Activated naive CD4-positive, alpha-beta T cell treated with anti-CD3 and anti-CD28 coated beads, Interleukin-2, amount 10 ng/mL, durations not matched to agents 7 days and 5 days (primary cell): ENCODE measurements at regions not wholly inside any gene's neighbourhood (a gene's known extent, or its start where the extent isn't known, plus 50 kb on each side); places are given as distances from the start of the nearest gene placed in this dataset.

Experiments used
- CTCF ChIA-PET: fragments of 350-600 bp; sonication (Branson Sonifier 250); formaldehyde crosslinking; loops from one replicate; lab custom pipeline; 2021; ENCODE audit warnings: antibody characterized with exemption; lab: Charles Lee
- DNase-seq: peaks from one replicate; pipeline ENCODE4 v3.0.0-alpha.2; 2020
- H3K27ac Mint-ChIP-seq: one replicate; pipeline ENCODE4 v1.8.0; 2021; ENCODE audit warnings: mild to moderate bottlenecking, moderate library complexity, mixed read lengths
- H3K27me3 Mint-ChIP-seq: one replicate; pipeline ENCODE4 v1.8.0; 2021; ENCODE audit warnings: mild to moderate bottlenecking, mixed read lengths
- H3K36me3 Mint-ChIP-seq: one replicate; pipeline ENCODE4 v1.8.0; 2021; ENCODE audit warnings: mixed read lengths
- H3K4me1 Mint-ChIP-seq: one replicate; pipeline ENCODE4 v1.8.0; 2021; ENCODE audit warnings: mixed read lengths
- H3K4me3 Mint-ChIP-seq: one replicate; pipeline ENCODE4 v1.8.0; 2021; ENCODE audit warnings: mild to moderate bottlenecking, moderate library complexity, mixed read lengths
- H3K9me3 Mint-ChIP-seq: one replicate; pipeline ENCODE4 v1.8.0; 2021; ENCODE audit warnings: mixed read lengths

DNA sequence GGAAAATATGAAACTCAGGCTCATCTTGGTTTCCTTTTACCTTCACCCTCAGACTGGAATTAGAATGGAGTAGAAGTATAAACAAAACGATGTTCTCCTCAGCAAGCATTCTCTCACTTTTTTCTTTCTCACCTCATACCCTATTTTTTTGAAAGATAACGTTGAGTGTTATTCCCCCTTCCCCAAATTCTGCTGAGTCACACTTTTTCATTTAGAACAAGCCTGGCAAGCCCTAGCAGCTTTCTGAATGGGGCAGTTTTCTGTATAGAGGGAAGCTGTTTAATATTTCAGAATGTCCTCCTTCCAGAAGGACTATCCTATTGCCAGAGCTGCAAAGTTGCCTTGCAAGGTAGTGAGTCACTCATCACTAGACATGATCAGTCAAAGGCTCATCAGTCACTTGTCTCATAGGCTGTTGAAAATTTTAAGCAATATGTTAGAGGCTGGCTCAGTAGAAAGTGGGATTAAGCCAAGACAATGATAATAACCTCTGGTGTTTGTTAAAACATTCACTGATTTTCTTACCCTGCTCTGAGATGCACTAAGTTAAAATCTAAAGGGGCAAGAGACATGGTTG lies 416.1 kb downstream of the RNF144A start:
- no peak overlapping the region for H3K27ac Mint-ChIP-seq
- no peaks in the 10 kb centered on the region for H3K36me3 Mint-ChIP-seq
- H3K4me3 Mint-ChIP-seq = no peak overlapping the region
- CTCF ChIA-PET = no interaction called here
- H3K4me1 Mint-ChIP-seq = no peaks in the 10 kb centered on the region
- H3K27me3 Mint-ChIP-seq = peaks cover 4% of the 10 kb centered on the region
- DNase-seq = no peak
- H3K9me3 Mint-ChIP-seq = no peaks in the 10 kb centered on the region

DNA sequence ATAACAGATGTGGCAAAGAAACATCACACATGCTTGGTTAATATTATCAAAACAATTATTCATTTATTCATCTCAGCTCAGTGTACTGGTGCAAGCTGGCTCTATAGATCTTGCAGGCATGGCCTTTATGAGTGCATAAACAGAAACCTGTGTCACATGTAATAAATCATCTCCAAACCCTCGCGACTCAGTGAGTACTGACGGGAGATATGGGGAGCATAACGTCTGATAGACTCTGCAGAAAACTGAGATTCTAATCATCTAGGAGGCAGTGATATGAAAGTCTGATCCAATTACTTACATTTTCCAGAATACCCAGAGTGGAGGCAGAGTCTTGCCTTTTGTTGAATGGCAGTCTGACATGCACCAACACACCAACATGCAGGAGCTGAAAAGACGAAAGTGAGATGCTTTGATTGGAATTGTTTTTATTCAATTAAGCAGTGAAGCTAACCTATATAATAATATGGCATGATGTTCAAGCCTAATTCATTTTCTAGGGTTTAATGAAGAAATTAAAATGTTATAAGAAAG lies 416.8 kb downstream of the RNF144A start:
- DNase-seq = no peak
- no peak overlapping the region for H3K4me3 Mint-ChIP-seq
- H3K36me3 Mint-ChIP-seq = no peaks in the 10 kb centered on the region
- peaks cover 4% of the 10 kb centered on the region for H3K27me3 Mint-ChIP-seq
- H3K27ac Mint-ChIP-seq = no peak overlapping the region
- no peaks in the 10 kb centered on the region for H3K9me3 Mint-ChIP-seq
- H3K4me1 Mint-ChIP-seq = no peaks in the 10 kb centered on the region
- CTCF ChIA-PET = no interaction called here

DNA sequence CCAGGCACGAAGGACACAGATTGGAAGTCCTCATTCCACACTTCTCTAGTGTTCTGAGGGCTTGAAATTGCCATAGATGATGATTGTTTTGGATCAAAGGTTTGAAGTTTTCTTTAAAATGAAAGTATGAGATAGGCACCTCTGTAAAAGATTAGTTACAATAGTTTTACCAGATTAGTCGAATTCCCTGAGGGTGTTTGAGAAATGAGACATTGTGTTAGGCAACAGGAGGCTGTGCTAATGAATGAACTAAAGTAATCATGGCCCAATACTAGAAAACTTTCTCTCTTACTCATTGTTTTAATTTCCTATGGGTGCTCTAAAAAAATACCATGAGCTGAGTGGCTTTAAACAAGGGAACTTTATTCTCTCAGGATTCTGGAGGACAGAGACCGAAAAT lies 421.7 kb downstream of the RNF144A start:
- Mint-ChIP-seq H3K27ac (no peak overlapping the region), H3K4me3 (no peak overlapping the region), H3K36me3 (no peaks in the 10 kb centered on the region), H3K9me3 (no peaks in the 10 kb centered on the region), H3K27me3 (peaks cover 4% of the 10 kb centered on the region), H3K4me1 (no peaks in the 10 kb centered on the region)
- DNase-seq = no peak
- CTCF ChIA-PET = no interaction called here

DNA sequence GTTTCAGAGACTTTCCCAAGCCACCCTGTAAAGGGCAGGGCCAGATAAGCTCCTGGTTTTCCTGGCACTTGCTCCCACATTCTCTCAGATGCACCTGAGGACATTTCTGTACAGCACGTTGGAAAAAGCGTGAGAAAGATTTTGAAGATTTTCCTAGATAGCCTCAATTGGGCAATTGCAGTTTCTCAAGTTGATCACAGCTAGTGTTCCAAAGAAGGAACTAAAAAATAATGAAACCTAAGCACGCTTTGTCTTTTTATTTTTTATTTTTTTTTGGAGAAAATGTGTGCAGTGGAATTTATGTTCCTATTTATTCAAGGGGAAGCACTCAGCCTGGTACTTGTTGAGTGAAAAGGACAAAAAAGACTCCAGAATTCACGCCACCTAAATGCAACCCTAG lies 429.1 kb downstream of the RNF144A start:
- Mint-ChIP-seq H3K4me1 (no peaks in the 10 kb centered on the region), H3K27ac (no peak overlapping the region), H3K27me3 (peaks cover 3% of the 10 kb centered on the region), H3K9me3 (no peaks in the 10 kb centered on the region), H3K4me3 (no peak overlapping the region), H3K36me3 (no peaks in the 10 kb centered on the region)
- no peak for DNase-seq
- CTCF ChIA-PET = no interaction called here

DNA sequence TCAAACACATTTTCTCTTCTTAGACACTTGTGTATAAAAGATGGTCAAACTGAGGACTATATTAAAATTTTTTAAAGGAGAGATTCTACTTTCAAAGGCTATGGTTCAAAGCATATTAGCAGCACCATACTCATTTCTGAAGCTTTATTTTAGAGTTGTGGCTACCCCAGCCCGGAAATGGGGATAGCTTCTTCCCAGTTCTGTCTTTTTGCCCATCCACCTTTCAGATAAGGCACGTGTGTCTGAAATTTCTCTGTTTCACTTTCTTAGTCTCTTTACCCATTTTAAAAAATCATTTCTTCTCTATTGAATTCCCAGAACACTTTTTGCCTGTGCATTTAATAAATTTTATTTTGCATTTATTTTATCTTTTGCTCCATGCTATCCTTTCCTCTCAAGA lies 431.5 kb downstream of the RNF144A start:
- CTCF ChIA-PET = no interaction called here
- H3K9me3 Mint-ChIP-seq = no peaks in the 10 kb centered on the region
- no peak overlapping the region for H3K27ac Mint-ChIP-seq
- H3K4me1 Mint-ChIP-seq = no peaks in the 10 kb centered on the region
- no peak overlapping the region for H3K4me3 Mint-ChIP-seq
- H3K36me3 Mint-ChIP-seq = no peaks in the 10 kb centered on the region
- peaks cover 3% of the 10 kb centered on the region for H3K27me3 Mint-ChIP-seq
- no peak for DNase-seq

DNA sequence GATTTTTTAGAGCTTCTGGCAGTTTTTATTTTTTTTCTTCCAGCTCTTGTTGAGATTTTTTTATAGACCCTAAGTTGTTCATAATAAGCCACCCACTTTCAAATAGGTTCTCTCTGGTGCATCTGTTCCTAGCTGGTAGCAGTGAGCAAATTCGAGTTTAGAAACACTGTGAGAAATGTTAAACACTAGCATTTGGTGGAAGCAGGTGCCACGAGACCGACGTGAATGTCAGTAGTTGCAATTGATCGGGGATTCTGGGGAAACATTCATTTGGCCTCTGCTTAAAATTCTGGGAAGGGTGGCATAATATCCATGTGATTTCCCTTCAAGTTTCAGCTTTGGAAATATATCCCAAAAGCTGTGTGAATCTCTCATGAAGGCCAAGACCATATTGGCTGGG lies 435.0 kb downstream of the RNF144A start:
- CTCF ChIA-PET = no interaction called here
- H3K27ac Mint-ChIP-seq = no peak overlapping the region
- H3K4me1 Mint-ChIP-seq = no peaks in the 10 kb centered on the region
- no peaks in the 10 kb centered on the region for H3K36me3 Mint-ChIP-seq
- no peaks in the 10 kb centered on the region for H3K9me3 Mint-ChIP-seq
- H3K4me3 Mint-ChIP-seq = no peak overlapping the region
- no peak for DNase-seq
- peaks cover 7% of the 10 kb centered on the region for H3K27me3 Mint-ChIP-seq

DNA sequence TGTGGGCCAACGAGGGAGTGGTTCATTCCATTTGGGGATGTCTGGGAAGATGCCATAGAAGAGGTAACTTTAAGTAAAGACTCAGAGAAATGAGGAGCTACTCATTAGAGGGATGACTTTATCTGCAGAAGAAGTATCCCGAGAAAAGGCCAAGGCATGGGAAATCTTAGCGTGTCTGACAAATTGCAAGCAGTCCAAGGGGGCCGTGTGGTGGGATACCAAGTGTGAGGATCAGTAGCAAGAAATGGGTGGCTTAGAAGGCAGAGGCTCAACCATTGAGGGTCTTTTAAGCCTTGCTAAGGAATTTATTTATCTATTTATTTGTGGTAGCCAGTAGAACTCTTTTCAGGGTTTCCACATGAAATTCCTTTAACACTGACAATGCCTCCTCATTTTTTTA lies 436.4 kb downstream of the RNF144A start:
- Mint-ChIP-seq H3K4me3 (no peak overlapping the region), H3K27me3 (peaks cover 3% of the 10 kb centered on the region), H3K9me3 (no peaks in the 10 kb centered on the region), H3K4me1 (no peaks in the 10 kb centered on the region), H3K36me3 (no peaks in the 10 kb centered on the region), H3K27ac (no peak overlapping the region)
- no peak for DNase-seq
- CTCF ChIA-PET = no interaction called here

DNA sequence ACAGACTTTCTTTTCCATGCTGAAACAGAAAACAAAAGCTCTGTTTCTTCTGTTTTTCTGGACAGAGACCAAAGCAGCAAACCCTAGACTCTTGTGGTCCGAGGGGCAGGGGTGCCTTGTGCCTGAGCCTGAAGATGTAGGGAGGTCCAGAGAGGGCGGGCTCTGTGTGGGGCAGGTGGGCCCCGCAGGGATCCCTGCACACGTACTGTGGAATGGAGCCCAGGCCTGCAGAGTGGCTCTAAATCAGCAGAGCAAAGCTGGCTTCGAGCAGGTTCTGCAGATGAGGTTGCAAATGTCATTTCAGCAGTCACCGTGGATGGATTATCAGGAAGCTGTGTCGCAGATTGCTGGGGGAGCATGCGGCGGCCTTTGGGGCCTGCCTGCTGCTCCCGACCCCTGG lies 438.6 kb downstream of the RNF144A start:
- no peaks in the 10 kb centered on the region for H3K9me3 Mint-ChIP-seq
- CTCF ChIA-PET = no interaction called here
- H3K4me3 Mint-ChIP-seq = no peak overlapping the region
- H3K27ac Mint-ChIP-seq = no peak overlapping the region
- peaks cover 3% of the 10 kb centered on the region for H3K27me3 Mint-ChIP-seq
- H3K4me1 Mint-ChIP-seq = no peaks in the 10 kb centered on the region
- no peak for DNase-seq
- H3K36me3 Mint-ChIP-seq = no peaks in the 10 kb centered on the region

DNA sequence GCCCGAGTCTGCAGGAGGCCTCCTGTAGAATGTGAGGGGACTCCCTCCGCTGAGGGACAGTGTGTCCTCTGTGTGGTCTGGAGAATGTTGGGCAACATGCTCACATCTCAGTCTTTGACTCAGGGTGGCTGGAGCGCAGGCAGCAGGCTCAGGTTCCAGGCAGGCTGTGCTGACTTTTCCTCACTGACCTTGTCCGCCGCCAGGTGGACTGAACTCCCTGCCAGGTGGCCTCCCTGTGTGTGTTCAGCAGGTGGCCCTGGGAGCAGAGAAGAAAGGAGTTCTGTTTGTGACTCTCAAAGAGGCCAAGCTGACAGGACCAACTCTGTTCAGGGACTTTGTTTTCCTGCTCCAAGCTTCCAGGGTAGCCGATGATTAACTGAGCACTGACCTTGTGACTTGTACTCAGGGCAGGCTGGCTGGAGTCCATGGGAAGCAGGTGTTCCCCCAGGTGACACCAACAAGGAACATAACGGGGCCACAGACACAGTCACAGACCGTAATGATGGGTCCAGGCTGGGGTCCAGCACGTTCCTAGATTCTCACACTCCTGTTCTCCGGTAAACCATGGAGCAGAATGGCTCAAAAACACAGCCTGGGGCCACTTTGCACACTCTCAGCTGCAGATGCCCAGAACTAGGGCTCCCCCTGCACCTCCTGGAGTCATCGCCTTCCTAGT lies 439.8 kb downstream of the RNF144A start:
- H3K27me3 Mint-ChIP-seq = peaks cover 3% of the 10 kb centered on the region
- H3K27ac Mint-ChIP-seq = no peak overlapping the region

DNA sequence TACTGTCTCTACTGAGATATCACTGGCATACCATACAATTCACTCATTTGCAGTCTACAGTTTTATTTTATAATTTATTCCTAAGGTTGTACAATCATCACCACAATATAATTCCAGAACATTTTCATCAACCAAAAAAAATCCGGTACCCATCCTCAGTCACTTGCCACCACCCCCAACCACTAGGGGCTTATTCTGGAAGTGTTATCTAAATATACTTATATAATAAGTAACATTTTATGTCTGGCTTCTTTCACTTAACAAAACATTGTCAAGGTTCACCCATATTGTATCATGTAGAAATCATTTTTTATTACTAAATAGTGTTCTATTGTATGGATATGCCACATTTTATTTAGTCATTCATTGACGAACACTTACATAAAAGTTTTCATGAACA lies 440.8 kb downstream of the RNF144A start:
- no peaks in the 10 kb centered on the region for H3K36me3 Mint-ChIP-seq
- CTCF ChIA-PET = no interaction called here
- H3K4me3 Mint-ChIP-seq = no peak overlapping the region
- H3K4me1 Mint-ChIP-seq = no peaks in the 10 kb centered on the region
- no peak for DNase-seq
- no peaks in the 10 kb centered on the region for H3K9me3 Mint-ChIP-seq
- H3K27me3 Mint-ChIP-seq = peaks cover 3% of the 10 kb centered on the region
- no peak overlapping the region for H3K27ac Mint-ChIP-seq

More for the DNA sequence above, 439.8 kb downstream of the RNF144A start:
- no peak for DNase-seq
- Mint-ChIP-seq H3K36me3 (no peaks in the 10 kb centered on the region), H3K4me1 (no peaks in the 10 kb centered on the region), H3K9me3 (no peaks in the 10 kb centered on the region), H3K4me3 (no peak overlapping the region)
- CTCF ChIA-PET = no interaction called here

DNA sequence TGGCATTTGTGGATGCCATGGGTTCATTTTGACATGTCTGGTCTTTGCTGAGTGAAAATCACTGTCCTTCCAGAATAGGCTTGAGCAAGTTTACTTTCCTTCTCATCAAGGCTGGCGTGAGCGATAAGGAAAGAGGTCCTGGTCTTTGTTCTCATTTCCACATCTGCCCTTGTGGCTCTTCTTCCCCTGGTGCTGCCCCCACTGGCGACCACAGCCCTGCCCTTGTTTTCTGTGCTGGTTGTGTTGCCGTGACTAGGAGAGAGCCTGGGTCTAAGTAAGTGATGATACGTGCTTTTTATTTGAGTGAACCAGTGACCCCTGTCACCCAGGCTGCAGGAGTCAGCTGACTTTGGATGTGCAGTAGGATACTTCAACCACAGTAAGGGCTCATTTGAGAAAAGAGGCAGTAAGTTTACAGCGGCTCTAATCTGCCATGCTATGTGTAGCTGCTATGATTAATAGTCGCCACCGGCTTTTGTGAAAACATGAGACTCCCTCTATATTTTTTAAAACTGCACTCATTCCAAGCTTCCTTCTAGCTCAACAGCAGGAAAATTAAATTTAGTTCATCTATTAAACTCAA lies 441.7 kb downstream of the RNF144A start:
- no peak for DNase-seq
- Mint-ChIP-seq H3K4me1 (no peaks in the 10 kb centered on the region), H3K27ac (no peak overlapping the region), H3K9me3 (no peaks in the 10 kb centered on the region), H3K4me3 (no peak overlapping the region), H3K36me3 (no peaks in the 10 kb centered on the region), H3K27me3 (peaks cover 3% of the 10 kb centered on the region)
- CTCF ChIA-PET = interaction anchor here (1.0 kb wide), 1 partner anchor 8 kb away, joined by 3 read pairs; no protein-coding TSS in a partner anchor

DNA sequence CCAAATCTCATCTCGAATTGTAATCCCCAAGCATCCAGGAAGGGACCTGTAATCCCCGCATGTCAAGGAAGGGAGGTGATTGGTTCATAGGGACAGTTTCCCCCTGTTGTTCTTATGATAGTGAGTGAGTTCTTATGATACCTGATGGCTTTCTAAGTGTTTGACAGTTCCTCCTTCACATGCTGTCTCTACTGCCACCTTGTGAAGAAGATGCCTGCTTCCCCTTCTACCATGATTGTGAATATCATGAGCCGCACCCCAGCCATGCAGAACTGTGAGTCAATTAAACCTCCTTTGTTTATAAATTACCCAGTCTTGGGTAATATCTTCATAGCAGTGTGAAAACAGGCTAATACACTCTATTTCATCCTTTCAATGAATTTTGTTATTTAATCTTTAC lies 446.7 kb downstream of the RNF144A start:
- Mint-ChIP-seq H3K36me3 (no peaks in the 10 kb centered on the region), H3K27ac (no peak overlapping the region), H3K27me3 (no peaks in the 10 kb centered on the region), H3K4me1 (no peaks in the 10 kb centered on the region), H3K9me3 (no peaks in the 10 kb centered on the region), H3K4me3 (no peak overlapping the region)
- DNase-seq = no peak
- CTCF ChIA-PET = no interaction called here

DNA sequence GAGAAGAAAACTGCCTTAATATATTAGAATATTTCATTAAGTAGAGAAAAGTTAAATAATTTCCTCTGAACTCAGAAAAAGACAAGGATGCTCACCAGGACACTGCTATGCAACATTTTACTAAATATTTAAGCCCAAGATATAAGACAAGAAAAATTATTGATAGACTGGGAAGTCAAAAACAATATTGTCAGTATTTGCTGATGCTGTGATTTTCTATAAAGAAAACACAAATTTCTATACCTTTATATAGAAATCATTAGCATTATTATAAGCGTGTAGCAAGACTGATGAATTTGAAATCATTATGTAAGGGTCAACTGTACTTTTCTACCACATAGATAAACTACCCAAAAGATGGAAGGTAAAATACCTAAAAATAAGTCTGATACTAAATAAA lies 451.0 kb downstream of the RNF144A start:
- Mint-ChIP-seq H3K27ac (no peak overlapping the region), H3K36me3 (no peaks in the 10 kb centered on the region), H3K27me3 (peaks cover 5% of the 10 kb centered on the region), H3K4me1 (no peaks in the 10 kb centered on the region), H3K9me3 (no peaks in the 10 kb centered on the region), H3K4me3 (no peak overlapping the region)
- CTCF ChIA-PET = no interaction called here
- DNase-seq = no peak

DNA sequence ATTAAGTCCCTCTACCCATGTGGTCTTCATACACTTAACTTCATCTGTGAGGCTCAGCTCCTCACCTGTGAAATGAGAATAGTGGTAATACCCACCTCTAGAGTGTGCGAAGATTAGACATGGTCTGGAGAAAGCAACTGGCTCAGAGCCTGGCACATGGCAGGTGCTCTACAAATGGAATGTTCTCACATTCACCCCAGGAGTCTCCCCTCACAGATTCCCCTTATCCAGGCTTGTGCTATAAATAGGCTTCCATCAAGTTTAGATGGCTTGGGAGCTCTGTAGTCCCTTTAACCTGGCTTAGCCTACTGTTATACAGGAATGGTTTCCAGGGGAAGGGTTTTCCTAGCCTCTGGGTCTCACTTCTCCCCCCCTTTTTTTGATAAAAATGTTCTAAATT lies 455.9 kb downstream of the RNF144A start:
- H3K27me3 Mint-ChIP-seq = peaks cover 5% of the 10 kb centered on the region
- no peak overlapping the region for H3K27ac Mint-ChIP-seq
- no peaks in the 10 kb centered on the region for H3K4me1 Mint-ChIP-seq
- CTCF ChIA-PET = no interaction called here
- H3K9me3 Mint-ChIP-seq = no peaks in the 10 kb centered on the region
- no peak for DNase-seq
- no peak overlapping the region for H3K4me3 Mint-ChIP-seq
- no peaks in the 10 kb centered on the region for H3K36me3 Mint-ChIP-seq

DNA sequence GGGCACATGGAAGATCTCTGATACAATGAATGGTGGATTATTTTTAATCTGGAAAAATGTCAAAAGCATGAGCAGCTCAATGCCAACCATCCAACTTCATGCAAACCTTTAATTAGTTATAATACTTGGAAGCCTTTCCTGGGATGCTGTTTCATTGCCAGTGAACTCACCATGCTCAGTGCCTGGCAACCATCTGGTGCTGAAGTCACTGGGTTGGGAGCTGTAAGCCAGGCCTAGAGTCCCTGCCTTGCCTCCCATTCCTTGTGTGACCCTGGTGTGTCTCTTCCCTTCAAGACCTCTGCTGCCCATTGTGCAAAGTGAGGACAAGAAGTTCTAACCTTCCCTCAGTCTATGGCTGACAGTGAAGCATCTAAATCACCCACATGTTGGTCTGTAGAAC lies 458.7 kb downstream of the RNF144A start:
- Mint-ChIP-seq H3K4me3 (no peak overlapping the region), H3K27me3 (peaks cover 4% of the 10 kb centered on the region), H3K9me3 (no peaks in the 10 kb centered on the region), H3K4me1 (no peaks in the 10 kb centered on the region), H3K27ac (no peak overlapping the region), H3K36me3 (no peaks in the 10 kb centered on the region)
- DNase-seq = no peak
- CTCF ChIA-PET = no interaction called here
